Epithelial cell of prostate (primary cell): ENCODE measurements at regions not wholly inside any gene's neighbourhood (a gene's known extent, or its start where the extent isn't known, plus 50 kb on each side); places are given as distances from the start of the nearest gene placed in this dataset.
A peak's percentile ranks its signal among the peaks of the same experiment; 100 is the strongest.
"Not testable (repeated sequence)": the region's sequence is repeated elsewhere in the genome, so short reads cannot be mapped to it uniquely, and the experiment has no call there.

Experiments used
- DNase-seq: peaks from one replicate; pipeline ENCODE4 v3.0.0-alpha.2; 2011; ENCODE audit warnings: low read depth, low spot score
- H3K27ac ChIP-seq: fragments of 450-650 bp; 2 replicates; pipeline ENCODE4 v1.5.1; 2017; ENCODE audit warnings: mild to moderate bottlenecking

DNA sequence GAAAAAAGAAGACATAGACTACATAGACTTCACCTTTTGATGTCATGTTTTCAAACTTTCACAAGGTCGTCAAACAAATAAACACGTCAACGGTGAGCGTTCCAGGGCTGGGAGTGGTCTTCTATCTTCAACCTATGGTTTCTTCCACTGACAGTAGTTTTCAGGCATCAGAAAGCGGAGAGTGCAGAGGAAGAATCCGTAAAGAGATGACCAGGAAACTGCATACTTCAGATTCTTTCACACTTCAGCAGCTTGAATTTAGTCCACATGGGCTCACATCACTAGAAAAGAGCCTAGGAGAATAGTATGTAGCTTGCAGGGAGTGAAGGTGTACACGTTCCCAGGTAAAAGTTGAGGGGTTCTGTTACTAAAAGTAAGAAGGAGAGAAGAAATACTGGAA is 58.5 kb downstream of the NPY1R start:
- no peak for DNase-seq
- no peak overlapping the region for H3K27ac ChIP-seq

DNA sequence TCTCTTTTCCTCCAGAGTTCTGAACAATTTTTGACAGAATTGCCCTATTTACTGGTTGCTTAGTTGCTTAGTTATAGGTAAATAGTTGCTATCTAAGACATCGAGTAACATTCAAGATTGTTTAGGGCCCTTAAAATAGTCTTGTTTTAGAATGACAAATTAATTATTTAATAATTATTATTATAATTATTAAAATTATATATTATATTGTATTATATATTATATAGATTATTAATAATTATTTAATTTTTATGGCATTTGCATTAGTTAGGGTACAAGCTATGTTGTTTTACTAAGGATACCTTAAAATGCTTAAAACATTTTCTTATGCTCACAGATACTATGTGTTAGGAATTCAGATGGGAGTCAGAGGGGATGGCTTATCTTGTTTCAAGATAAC is 59.2 kb downstream of the NPY1R start:
- no peak for DNase-seq

DNA sequence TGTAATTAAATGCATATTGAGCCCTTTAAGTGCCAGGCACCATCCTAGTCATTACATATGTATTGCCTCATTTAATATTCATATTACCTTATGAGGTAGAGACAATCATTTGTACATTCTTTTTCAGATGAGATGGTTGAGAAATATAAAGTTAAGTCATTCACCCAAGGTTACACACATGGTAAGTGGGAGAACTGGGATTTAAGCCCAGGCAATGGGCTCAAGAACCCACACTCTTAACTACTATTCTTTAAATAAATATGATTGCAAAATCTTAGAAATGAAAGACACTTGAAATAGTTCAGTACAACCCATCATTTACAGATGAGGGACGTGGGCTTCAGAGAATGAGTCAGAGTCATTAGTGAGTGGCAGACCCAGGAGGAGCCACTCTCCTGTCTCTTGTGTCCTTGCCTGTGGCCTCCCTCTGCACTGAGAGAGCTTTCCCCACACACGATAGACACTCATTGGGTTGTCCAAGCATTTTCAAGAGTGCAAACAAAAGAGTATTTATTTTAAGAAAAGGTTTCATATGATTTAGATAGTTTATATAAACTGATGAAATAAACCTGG is 60.8 kb downstream of the NPY1R start:
- no peak overlapping the region for H3K27ac ChIP-seq
- no peak for DNase-seq

More for the DNA sequence above, 59.2 kb downstream of the NPY1R start:
- H3K27ac ChIP-seq = no peak overlapping the region

DNA sequence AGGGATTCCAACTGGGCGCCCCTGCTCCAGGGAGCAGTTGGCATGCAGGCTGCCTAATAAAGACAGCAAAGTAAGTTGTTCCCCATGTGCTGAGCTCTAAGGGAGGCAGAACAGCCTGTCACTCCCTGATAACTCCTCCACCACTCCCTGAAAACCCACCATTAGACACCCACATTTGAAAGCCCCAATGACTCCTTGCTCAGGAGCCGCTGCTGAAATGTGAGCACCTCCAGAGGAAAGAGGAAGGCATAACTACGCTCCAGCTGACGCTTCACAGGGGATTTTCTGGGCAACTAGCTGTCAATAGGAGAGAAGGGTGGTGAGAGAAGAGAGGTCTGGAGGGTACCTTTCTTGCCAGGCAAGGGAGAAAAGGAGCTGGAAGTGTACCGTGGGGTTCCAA is 62.5 kb downstream of the NPY1R start:
- no peak overlapping the region for H3K27ac ChIP-seq
- no peak for DNase-seq

DNA sequence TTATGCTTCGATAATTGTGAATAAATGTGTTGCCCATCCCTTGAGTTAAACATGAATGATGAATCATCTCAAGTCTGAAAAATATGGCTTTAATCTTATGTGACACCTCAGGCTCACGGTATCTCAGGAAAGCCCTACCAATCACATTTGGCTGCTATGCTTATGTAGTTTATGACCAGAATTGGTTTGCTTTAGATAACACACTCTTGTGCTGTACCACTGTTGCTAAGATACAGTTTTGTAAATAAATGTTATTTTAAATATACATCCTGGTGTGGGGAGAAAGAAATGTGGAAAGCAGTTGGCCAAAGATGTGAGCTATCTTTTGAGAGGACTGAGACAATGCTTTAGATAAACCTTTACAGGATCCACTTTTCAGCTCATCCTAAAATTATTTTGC is 63.2 kb downstream of the NPY1R start:
- H3K27ac ChIP-seq = no peak overlapping the region
- no peak for DNase-seq

DNA sequence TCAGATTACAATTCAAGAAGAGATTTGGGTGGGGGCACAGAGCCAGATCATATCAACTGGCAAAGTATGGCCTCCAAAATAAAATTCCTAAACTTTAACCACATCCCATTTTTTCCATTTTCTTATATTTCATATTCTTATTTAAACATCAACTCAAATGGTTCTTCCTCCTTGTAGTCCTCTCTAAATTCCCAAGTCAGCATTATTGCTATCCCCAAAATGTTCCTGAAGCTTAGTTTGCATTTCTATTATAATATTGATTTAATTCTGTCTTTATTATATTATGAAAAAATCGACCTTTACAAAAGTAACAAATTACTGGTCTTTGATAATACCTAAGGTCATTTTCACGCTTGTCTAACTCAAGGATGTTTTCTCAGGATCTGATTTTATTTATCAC is 67.5 kb downstream of the NPY1R start:
- no peak overlapping the region for H3K27ac ChIP-seq
- DNase-seq = no peak

DNA sequence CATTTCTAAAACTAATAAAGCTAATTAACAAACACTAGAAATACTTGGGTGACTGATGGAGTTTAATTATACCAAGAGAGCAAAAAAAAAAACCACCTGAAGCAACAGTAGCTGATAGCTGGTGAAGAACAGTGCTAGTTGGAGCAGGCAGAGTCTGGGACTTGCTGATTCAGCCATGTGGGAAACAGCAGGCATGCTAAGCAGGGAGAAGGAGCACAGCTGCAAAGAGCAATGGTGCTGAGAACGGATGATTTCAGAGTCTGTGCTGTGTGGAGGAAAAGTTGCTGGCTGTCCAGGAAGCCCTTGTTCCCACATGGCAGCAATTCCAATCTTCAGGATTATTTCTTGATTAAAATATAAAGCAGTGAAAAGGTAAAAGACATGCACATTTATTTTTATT is 68.8 kb downstream of the NPY1R start:
- H3K27ac ChIP-seq = no peak overlapping the region
- DNase-seq = no peak

DNA sequence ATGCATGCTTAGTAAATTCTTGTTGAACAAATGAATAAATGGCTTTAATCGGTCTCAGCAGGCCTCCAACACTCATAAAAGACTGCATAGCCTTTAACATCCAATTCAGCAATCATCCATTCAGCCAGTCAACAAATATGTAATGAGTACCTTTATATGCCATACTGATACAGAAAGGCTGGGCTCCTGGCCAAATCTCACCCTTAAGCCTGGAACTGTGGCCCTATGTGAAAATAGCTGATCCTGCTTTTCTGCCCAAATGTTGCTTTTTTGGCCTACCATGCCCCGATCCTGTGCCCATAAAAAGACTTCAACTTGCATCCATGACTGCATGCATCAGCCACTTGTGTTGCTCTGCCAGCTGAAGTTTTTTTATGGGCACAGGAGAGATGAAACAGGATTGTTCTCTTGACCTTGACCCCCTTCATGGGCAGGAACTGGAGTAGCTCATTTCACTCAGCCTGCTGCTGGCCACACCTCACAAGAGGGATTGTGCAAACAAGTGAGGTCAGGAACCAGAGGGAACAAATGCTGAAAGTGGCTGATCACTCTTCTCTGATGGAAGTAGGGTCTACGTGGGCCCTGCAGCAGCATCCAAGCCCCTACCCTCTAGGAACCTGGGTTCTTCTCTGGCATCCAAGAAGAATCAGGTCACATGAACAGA is 75.6 kb downstream of the NPY1R start:
- DNase-seq = no peak
- no peak overlapping the region for H3K27ac ChIP-seq

DNA sequence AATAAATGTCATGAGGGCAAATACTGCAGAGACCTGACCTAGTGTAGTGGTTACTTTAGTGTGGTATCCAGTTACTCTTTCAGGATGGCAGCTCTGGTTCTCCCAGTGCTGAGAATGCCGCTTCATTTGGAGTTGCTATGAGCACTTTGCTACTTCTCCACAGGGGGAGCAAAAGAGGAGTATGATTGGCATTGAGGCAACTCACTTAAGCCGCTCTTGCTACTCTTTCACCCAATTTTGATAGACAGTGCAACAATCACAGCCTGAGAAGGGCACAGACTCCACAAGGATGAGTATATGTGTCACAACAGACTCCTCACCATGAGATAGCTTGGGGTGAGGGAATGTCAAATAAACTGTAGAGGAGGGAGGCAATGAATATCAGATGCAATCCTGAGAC is 81.2 kb downstream of the NPY1R start:
- no peak for DNase-seq
- H3K27ac ChIP-seq = no peak overlapping the region

DNA sequence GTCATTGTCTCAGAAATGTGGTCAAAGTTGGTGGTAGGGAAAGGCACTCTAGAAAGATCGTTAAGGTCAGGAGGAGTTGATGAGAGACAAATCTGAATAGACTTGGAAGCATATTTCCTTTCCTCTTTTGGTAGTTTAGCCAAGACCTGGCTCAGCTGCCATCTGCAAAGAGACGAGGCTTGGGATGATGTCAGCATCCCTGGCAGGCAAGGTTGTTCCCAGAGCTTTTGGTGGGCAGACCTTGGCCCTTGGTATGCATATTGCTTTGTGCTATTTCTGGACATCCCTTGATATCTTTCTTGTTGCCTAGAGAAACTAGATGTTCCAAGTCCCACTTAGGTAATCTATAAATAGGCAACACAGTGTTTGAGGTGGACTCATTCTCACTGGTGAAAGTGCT is 82.4 kb upstream of the NAF1 start:
- no peak for DNase-seq
- no peak overlapping the region for H3K27ac ChIP-seq

DNA sequence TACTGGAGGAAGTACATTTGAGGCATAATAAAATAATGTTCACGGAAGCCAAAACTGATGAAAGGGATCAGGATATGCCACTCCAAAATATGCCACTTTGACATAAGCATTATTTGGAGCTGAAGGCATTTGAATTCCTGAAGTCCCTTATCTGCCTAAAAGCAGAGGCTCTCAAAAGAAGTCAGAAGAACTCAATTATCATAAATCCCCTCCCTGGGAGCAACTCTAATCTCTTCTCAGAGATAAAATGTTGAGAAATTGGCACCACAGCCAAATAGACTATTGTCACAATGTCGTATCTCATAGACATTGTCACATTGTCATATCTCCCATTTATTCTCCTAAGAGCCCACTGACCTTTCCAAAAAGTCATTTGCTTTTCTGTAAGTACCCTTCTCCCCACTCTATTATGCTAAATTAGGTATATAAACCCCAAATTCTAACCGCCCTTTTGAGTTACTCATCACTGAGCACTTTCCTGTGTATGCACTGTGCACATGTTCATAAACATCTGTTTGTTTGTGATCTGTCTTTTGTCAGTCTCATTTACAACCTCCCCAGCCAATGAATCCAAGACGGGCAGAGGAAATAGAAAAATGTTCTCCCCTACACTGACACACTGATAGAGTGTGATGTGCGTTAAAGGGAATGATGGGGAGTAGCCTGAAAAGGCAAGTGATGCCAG is 78.5 kb upstream of the NAF1 start:
- DNase-seq = no peak
- H3K27ac ChIP-seq = no peak overlapping the region

DNA sequence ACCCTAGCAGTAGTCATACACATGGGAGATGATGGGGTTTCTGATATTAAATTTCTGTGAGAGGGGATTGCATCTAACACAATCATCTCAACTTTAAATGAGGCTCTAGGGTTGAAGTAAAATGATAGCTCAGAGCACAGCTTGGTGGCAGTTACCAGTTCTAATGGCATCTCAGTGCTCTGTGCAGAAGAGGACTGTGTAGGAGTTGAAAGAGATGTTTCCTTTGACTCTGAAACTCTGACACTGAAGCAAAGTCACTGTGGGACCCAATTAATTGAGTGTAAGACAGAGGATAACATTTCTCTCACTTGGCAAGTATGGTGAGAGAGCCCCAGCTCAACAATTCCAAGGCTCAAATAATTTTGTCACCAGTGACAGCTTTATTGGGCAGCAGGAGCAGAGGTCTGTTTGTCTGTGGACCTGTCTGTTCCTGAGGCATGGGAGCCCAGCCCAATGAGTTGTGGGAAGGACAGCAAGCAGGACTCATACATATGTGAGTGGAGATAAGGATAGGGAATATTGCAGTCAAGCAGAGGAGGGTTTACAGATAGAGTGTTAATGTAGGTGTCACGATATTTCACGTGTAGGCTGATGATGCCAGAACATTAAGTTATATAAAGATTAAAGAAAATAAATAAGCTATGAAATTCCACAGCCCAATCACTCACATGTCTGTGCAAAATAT is 76.7 kb upstream of the NAF1 start:
- no peak for DNase-seq
- H3K27ac ChIP-seq = no peak overlapping the region

DNA sequence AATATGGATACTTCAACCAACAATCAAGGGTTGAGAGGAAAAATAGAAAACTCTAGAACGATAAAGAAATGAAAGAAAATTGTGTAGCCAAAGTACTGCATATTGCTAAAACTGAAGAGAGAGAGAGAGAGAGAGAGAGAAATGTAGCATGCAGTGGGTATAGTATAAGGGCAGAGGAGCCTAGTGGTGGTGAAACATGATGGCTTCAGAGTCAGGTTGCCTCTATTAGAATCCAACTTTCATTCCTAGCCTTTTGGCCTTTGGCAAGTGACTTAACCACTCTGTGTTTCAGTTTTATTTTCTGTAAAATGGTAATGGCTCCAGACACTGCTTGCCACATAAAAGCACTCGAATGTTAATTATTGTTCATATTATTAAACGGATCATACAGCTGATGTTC is 71.2 kb upstream of the NAF1 start:
- no peak for DNase-seq
- no peak overlapping the region for H3K27ac ChIP-seq

DNA sequence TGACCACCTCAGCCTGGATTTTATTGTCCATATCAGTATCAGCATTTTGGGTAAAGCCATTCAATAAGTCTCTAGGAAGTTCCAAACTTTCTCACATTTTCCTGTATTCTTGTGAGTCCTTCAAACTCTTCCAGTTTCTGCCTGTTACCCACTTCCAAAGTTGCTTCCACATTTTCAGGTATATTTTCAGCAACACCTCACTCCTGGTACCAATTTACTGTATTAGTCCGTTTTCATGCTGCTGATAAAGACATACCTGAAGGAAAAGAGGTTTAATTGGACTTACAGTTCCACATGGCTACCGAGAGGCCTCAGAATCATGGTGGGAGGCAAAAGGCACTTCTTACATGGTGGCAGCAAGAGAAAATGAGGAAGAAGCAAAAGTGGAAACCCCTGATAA is 69.7 kb upstream of the NAF1 start:
- not testable (repeated sequence) for DNase-seq, H3K27ac ChIP-seq

DNA sequence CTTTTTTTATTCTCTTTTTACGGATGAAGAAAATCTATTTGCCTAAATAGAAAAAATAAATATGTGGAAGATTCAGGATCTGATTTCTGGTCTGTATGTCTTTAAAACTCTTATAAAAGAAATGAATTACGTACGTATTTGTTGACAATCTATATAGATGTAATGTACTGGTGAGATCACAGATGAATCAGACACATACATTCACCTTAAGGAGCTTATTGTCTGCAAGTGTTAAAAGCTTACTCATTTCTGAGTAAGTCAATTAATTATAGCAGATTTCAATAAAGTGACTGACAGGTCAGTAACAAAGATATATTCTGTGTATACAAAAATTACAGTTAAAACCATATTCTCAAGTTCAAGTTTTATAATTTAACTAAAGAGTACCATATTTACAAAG is 66.6 kb upstream of the NAF1 start:
- peak; percentile 5 for DNase-seq
- no peak overlapping the region for H3K27ac ChIP-seq

DNA sequence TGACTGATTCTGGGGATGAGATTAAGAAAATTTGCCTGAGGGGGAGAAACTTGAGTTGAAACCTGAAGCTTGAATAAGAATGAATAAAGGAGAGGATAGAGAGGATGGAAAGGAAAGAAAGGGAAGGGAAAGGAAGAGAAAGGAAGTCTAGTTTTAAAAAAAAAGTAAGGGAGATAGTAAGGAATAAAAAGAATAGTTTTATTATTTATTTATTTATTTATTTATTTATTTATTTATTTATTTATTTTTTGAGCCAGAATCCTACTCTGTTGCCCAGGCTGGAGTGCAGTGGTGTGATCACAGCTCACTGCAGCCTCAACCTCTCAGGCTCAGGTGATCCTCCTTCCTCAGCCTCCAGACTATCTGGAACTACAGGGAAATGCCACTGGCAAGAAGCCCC is 62.0 kb upstream of the NAF1 start:
- no peak overlapping the region for H3K27ac ChIP-seq

DNA sequence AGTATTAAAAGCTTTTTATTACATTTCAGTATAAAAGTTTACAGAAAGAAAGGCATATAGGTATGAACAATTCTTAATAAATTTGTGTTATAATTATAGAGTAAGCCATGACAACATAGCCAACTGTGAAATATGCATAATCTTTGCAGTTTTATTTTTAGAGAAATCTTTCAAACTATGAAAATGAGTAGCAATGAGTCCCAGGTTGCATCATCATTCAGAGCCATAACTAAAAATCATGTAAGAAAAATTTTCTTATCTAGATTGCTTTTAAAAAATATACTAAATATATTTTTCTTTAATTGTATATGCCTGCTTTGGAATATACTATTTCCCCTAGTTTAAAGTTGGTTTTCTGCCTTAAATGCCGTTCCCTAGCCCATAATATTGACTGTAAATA is 54.8 kb upstream of the NAF1 start:
- DNase-seq = no peak
- H3K27ac ChIP-seq = no peak overlapping the region

More for the DNA sequence above, 62.0 kb upstream of the NAF1 start:
- no peak for DNase-seq

DNA sequence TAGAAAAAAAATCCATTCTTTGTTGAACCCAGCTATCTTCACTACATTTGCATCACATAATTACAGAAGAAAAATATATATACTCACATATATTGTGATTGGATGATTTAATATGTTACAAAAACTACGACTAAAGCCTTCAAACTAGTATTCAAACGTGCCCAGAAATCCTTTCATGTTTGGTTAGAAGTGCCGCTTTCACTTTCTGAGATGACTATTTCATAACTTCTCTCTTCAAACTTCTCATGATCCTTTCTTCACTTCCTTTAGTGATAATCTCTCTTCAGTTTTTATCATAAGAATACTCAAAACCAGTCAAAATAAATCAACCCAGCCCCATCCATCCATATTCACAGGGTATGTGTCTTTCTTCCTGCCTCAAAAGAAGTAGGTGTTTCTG is 50.8 kb upstream of the NAF1 start:
- DNase-seq = no peak

More for the DNA sequence above, 50.8 kb upstream of the NAF1 start:
- no peak overlapping the region for H3K27ac ChIP-seq
